NCI-H1417 (cell line): ENCODE measurements at regions not wholly inside any gene's neighbourhood (a gene's known extent, or its start where the extent isn't known, plus 50 kb on each side); places are given as distances from the start of the nearest gene placed in this dataset.
A peak's percentile ranks its signal among the peaks of the same experiment; 100 is the strongest.
"Not testable (repeated sequence)": the region's sequence is repeated elsewhere in the genome, so short reads cannot be mapped to it uniquely, and the experiment has no call there.

Experiments used
- DNase-seq, 3 experiments: peaks; one replicate each; lab custom pipeline; 2025; lab: John Stamatoyannopoulos, UW

DNA sequence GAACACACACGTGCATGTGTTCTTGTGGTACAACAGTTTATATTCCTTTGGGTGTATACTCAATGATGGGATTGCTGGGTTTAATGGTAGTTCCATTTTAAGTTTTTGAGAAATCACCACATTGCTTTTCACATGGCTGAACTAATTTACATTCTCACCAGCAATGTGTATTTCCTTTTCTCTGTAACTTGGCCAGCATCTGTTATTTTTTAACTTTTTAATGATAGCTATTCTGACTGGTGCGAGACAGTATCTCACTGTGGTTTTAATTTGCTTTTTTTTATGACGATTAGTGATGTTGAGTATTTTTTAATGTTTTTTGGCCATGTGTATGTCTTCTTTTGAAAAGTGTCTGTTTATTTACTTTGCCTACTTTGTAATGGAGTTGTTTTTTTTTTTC is 256.6 kb downstream of the ZWINT start:
- no peak for DNase-seq

DNA sequence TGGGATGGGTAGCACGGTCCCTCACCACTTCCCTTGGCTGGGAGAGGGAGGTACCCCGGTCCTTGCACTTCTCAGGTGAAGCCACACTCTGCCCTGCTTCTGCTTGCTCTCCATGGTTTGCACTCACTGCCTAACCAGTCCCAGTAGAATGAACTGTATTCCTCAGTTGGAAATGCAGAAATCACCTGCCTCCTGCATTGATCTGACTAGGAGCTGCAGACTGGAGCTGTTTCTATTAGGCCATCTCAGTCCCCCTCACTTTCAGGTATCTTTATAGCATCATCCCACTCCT is 264.9 kb downstream of the ZWINT start:
- no peak for DNase-seq

GRCh38 chr10:56095506-56096225 is 265.4 kb downstream of the ZWINT start:
- no peak for DNase-seq

DNA sequence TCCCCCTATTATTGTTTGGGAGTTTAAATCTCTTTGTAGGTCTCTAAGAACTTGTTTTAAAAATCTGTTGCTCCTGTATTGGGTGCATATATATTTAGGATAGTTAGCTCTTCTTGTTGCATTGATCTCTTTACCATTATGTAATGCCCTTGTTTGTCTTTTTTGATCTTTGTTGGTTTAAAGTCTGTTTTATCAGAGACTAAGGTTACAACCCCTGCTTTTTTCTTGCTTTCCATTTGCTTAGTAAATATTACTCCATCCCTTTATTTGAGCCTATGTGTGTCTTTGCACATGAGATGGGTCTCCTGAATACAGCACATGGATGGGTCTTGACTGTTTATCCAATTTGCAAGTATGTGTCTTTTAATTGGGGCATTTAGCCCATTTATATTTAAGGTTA is 267.4 kb downstream of the ZWINT start:
- not testable (repeated sequence) for DNase-seq

DNA sequence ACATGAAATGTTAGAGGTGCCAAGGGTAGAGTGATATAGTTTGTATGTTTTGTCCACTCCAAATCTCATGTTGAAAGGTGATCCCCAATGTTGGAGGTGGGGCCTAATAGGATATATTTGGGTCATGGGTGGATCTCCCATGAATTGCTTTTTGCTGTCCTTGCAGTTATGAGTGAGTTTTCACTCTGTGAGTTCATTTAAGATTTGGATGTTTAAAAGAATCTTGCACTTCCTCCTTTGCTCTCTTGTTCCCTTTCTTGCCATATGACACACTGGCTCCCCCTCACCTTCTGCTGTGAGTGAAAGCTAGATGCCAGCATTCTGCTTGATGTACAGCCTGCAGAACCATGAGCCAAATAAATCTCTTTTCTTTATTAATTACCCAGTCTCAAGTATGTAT is 269.2 kb downstream of the ZWINT start:
- no peak for DNase-seq

DNA sequence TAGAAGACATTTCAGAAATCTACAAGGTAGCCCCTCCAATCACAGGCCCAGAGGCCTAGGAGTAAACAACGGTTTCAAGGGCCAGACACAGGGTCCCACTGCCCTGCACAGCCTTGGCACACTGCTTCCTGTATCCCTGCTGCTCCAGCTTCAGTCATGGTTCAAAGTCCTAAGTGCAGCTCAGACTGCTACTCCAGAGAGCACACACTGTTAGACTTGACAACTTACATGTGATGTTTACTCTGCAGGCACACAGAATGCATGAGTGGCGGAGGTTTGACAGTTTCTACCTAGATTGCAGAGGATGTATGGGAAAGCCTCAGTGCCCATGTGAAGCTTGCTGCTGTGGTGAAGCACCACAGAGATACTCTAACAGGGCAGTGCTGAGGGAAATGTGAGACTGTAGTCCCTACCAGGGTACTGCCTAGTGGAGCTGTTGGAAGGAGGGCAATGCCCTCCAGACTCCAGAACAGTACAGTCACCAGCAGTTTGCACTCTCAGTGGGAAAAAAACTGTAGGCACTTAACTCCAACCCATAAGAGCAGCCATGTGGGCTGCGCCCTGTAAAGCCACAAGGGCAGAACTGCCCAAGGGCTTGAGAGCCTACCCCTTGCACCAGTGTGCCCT is 270.0 kb downstream of the ZWINT start:
- no peak for DNase-seq

DNA sequence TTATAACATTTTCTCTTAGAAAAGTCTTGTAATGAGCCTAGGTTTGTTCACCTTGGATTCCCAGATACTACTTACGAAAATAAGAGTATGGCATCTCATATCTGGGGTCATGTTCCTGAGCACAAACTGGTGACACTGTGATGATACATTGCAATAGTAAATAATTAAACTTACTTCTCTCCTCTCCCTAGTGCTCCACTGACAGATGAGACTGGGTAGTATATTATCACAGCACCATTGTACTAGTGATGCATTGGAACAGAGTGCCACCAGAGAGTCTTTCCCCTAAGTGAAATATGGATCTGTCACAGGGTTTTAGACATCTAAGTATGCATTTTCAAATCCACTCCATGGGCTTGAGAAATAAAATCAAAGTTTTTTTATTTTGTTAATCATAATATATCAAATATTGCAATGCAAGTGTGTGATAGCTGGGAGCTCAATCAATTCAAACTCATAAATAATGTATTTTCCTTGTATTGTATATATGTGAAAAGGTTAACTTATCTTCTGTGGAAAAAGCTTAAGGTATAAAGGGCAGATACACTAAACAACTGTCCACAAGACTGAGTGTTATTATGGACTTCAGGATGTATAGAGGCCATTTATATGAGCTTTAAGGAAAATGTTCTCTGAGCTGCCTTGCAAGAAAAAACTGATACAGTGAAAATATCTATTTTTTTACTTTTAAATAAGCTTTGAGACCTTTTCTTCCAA is 275.5 kb downstream of the ZWINT start:
- DNase-seq, result no peak

- no peak for DNase-seq
These were observed 278.9 kb downstream of the ZWINT start for GRCh38 chr10:56082169-56082568.

DNA sequence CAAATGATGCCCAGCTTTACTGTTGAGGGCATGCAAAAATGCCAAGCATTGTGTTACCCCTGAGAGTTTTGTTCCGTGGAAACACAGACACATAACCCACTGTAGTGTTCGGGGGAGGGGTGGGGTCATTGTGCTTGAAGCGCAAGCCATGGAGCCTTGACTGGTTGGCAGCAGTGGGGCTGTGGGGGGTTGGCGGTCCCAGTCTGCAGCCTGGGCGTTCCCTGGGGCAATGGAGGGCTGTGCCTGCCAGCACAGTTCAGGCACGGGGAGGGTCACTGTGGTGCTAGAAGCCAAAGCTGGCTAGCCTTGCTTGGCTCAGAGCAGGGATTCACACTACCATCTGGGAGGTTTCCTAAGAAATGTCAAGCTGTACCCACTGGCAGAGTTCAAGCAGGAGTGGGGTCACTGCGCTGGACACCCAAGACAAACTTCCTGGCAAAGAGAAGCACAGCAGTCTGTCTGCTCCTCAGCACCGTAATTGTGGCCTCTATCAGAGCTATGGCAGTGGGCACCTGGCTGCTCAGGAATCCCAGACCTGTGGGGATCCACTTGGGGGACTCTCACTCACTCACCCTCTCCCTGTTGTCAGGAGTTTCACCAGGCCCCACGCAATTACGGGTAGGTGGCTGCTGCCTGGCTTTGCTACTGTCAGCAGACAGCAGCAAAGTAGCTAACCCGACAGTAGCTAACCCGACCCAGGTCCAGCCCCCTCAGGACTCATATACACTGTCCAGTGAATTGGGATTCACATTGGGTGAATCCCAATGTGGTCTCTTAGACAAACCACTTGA is 292.4 kb downstream of the ZWINT start:
- DNase-seq, result no peak

- DNase-seq, result no peak
These were observed 293.0 kb downstream of the ZWINT start for GRCh38 chr10:56068040-56068439.

DNA sequence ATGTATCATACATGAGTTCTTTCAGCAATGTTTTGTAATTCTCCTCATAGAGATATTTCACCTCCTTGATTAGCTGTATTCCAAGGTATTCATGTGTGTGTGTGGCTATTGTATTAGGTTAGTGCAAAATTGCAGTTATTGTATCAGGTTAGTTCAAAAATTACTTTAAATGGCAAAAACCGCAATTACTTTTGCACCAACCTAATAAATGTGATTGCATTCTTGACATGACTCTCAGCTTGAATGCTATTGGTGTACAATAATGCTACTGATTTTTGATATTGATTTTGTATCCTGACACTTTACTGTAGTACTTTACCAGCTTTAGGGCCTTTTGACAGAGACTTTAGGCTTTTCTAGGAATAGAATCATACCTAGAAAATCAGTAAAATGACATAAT is 297.4 kb downstream of the ZWINT start:
- DNase-seq, result no peak

- DNase-seq, result no peak
These were observed 303.2 kb downstream of the ZWINT start for GRCh38 chr10:56057860-56058259.

DNA sequence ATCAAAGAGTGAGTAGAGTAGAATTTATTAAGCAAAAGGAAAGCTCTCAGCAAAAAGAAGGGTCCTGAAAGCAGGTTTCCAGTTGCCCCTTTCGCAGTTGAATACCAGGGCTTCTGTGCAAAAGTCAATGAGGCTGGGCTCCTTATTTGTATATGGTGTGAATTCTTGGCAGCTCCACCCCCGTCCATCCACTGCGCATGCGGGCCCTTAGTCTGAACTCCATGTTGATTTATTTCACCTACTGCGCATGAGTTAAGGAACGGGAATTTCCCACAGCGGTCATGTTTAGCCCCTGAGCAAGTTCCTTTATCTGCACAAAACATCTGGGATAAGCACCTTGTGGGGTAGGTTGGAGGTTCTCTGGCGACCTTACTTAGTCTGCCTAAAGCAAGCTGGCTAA is 325.6 kb downstream of the ZWINT start:
- no peak for DNase-seq

- DNase-seq, result no peak
These were observed 332.5 kb downstream of the ZWINT start for GRCh38 chr10:56028298-56029132.

DNA sequence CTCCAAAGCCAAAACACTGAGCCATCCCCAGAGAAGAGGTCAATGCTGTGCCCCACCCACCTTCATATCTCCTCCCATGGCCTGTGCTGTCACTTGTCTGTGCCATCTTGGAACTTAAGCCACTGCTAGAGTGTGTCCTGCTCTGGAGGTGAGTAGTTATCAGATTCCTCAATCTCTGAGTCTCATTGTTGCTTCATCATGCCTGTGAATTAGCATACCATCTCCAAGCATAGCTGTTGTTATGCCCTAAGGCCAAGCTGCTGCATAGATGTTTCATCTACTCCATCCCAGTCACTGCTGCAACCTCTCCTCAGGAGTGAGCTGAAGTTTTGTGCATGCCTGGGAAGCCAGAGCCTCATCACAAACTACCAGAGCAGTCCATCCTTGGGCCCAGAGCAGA is 349.0 kb downstream of the ZWINT start:
- DNase-seq, result no peak

GRCh38 chr10:56003555-56003954 is 357.5 kb downstream of the ZWINT start:
- no peak for DNase-seq

- DNase-seq, result peak in 1 of 3 experiments; percentile 6
These were observed 371.9 kb downstream of the ZWINT start for GRCh38 chr10:55989188-55989587.

DNA sequence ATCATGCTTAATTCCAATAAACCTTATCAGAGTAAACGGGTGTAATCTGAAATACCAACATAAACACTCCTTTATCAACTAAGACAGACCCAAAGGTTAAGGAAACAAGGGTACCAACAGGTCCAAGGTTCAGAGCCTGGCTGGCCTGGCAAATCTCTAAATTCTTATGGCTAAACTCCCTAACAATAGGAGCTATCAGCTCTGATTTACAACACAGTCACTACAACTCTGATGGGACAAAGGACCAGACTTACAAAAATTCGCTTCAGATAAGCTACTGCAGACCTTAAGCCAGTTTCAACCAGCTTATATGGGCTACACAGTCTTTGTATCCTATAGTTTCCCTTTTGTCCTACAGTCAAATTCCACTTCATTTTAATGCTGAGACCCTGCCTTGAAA is 381.9 kb downstream of the ZWINT start:
- no peak for DNase-seq

GRCh38 chr10:55966101-55966500 is 395.0 kb downstream of the ZWINT start:
- DNase-seq, result no peak

GRCh38 chr10:55943403-55943802 is 417.7 kb downstream of the ZWINT start:
- no peak for DNase-seq

GRCh38 chr10:55929291-55929690 is 431.8 kb downstream of the ZWINT start:
- no peak for DNase-seq
